ENCODE measurements at regions not wholly inside any gene's neighbourhood (a gene's known extent, or its start where the extent isn't known, plus 50 kb on each side); places are given as distances from the start of the nearest gene placed in this dataset.

GRCh38 chr4:26227601-26228229, 93.1 kb upstream of the RBPJ start:
- no peak for TF ChIP-seq CTCF (IDR thresholded peaks at IDR 0.05)

GRCh38 chr4:26228883-26229282, 91.9 kb upstream of the RBPJ start:
- no peak for TF ChIP-seq CTCF (IDR thresholded peaks at IDR 0.05)

- no peak for TF ChIP-seq CTCF (IDR thresholded peaks at IDR 0.05)
Measured at GRCh38 chr4:26229974-26230373, 90.8 kb upstream of the RBPJ start.

GRCh38 chr4:26233350-26233749, 87.5 kb upstream of the RBPJ start:
- TF ChIP-seq CTCF (IDR thresholded peaks at IDR 0.05) = no peak

- no peak for TF ChIP-seq CTCF (IDR thresholded peaks at IDR 0.05)
Measured at GRCh38 chr4:26235500-26235899, 85.3 kb upstream of the RBPJ start.

GRCh38 chr4:26237916-26238315, 82.9 kb upstream of the RBPJ start:
- TF ChIP-seq CTCF (IDR thresholded peaks at IDR 0.05) = no peak

- no peak for TF ChIP-seq CTCF (IDR thresholded peaks at IDR 0.05)
Measured at GRCh38 chr4:26238426-26238777, 82.4 kb upstream of the RBPJ start.
